ENCODE measurements at regions not wholly inside any gene's neighbourhood (a gene's known extent, or its start where the extent isn't known, plus 50 kb on each side); places are given as distances from the start of the nearest gene placed in this dataset.
"Not testable (repeated sequence)": the region's sequence is repeated elsewhere in the genome, so short reads cannot be mapped to it uniquely, and the experiment has no call there.

- H3K4me3 ChIP-seq; BruUV-seq (replicated peaks); FAIRE-seq; H3K9me3 ChIP-seq (replicated peaks; ENCODE audit: control insufficient read depth, insufficient read depth, low read length); intact Hi-C loops (cut with micrococcal nuclease; ENCODE audit: unreplicated experiment); H3K27me3 ChIP-seq (replicated peaks in 1 of 2; ENCODE audit: control insufficient read depth in 2 of 2, insufficient read depth in 2 of 2, low read length in 1 of 2); H3K9ac ChIP-seq (ENCODE audit: control insufficient read depth, insufficient read depth, low read length); SMC1A ChIA-PET (ENCODE audit: uncharacterized antibody, unreplicated experiment); H3K4me2 ChIP-seq (ENCODE audit: control insufficient read depth, insufficient read depth); POLR2A ChIA-PET; H3K27ac ChIP-seq (ENCODE audit: control insufficient read depth, insufficient read depth); H4K20me1 ChIP-seq (ENCODE audit: control insufficient read depth, insufficient read depth); ATAC-seq; H3K4me1 ChIP-seq (ENCODE audit: control insufficient read depth, insufficient read depth, low read length); DNase-seq (ENCODE audit: low read depth, low spot score); in situ Hi-C loops (cut with MboI); H3K36me3 ChIP-seq (ENCODE audit: control insufficient read depth in 2 of 2, insufficient read depth in 2 of 2, low read length in 1 of 2); H2AFZ ChIP-seq (ENCODE audit: control insufficient read depth, low read depth, low read length); RAD21 ChIA-PET (ENCODE audit: unreplicated experiment); H3K79me2 ChIP-seq (ENCODE audit: control insufficient read depth, insufficient read depth, low read length); CTCF ChIA-PET: not testable (repeated sequence)
- 0 out of 2 replicates have a peak, but pooled peaks have one; percentile 56 for TF ChIP-seq ZBTB33 (IDR thresholded peaks at IDR 0.05)
- 96% methylated on average over 4 of the region's 33 CpGs for WGBS (ENCODE audit: insufficient coverage, insufficient replicate concordance, low lambda C conversion rate, missing lambda C conversion rate)
Observed at GRCh38 chr1:610538-610937, 75.9 kb downstream of the OR4F16 start.

- H3K4me3 ChIP-seq; H3K4me1 ChIP-seq (ENCODE audit: control insufficient read depth, insufficient read depth, low read length); H4K20me1 ChIP-seq (ENCODE audit: control insufficient read depth, insufficient read depth); POLR2A ChIA-PET; H3K9ac ChIP-seq (ENCODE audit: control insufficient read depth, insufficient read depth, low read length); in situ Hi-C loops (cut with MboI); H3K79me2 ChIP-seq (ENCODE audit: control insufficient read depth, insufficient read depth, low read length); H3K36me3 ChIP-seq (ENCODE audit: control insufficient read depth in 2 of 2, insufficient read depth in 2 of 2, low read length in 1 of 2); SMC1A ChIA-PET (ENCODE audit: uncharacterized antibody, unreplicated experiment); H3K4me2 ChIP-seq (ENCODE audit: control insufficient read depth, insufficient read depth); intact Hi-C loops (cut with micrococcal nuclease; ENCODE audit: unreplicated experiment); H3K27me3 ChIP-seq (replicated peaks in 1 of 2; ENCODE audit: control insufficient read depth in 2 of 2, insufficient read depth in 2 of 2, low read length in 1 of 2); CTCF ChIA-PET; H3K27ac ChIP-seq (ENCODE audit: control insufficient read depth, insufficient read depth); H3K9me3 ChIP-seq (replicated peaks; ENCODE audit: control insufficient read depth, insufficient read depth, low read length); ATAC-seq; RAD21 ChIA-PET (ENCODE audit: unreplicated experiment); DNase-seq (ENCODE audit: low read depth, low spot score); BruUV-seq (replicated peaks); FAIRE-seq; H2AFZ ChIP-seq (ENCODE audit: control insufficient read depth, low read depth, low read length): not testable (repeated sequence)
- 100% methylated on average over 2 of the region's 24 CpGs for WGBS (ENCODE audit: insufficient coverage, insufficient replicate concordance, low lambda C conversion rate, missing lambda C conversion rate)
Observed at GRCh38 chr1:609161-609560, 77.3 kb downstream of the OR4F16 start.

Data from GM12878 (cell line).